ENCODE measurements at regions not wholly inside any gene's neighbourhood (a gene's known extent, or its start where the extent isn't known, plus 50 kb on each side); places are given as distances from the start of the nearest gene placed in this dataset.

- no TSS peak for BruUV-seq (replicated peaks)
- H3K27ac ChIP-seq (ENCODE audit: low read length), result no peak overlapping the region
- TF ChIP-seq TCF7L2 (IDR thresholded peaks at IDR 0.05; ENCODE audit: low read depth, low read length) (no peak), CTCF (IDR thresholded peaks at IDR 0.05) (no peak)
- TF ChIP-seq, protein P1, sequence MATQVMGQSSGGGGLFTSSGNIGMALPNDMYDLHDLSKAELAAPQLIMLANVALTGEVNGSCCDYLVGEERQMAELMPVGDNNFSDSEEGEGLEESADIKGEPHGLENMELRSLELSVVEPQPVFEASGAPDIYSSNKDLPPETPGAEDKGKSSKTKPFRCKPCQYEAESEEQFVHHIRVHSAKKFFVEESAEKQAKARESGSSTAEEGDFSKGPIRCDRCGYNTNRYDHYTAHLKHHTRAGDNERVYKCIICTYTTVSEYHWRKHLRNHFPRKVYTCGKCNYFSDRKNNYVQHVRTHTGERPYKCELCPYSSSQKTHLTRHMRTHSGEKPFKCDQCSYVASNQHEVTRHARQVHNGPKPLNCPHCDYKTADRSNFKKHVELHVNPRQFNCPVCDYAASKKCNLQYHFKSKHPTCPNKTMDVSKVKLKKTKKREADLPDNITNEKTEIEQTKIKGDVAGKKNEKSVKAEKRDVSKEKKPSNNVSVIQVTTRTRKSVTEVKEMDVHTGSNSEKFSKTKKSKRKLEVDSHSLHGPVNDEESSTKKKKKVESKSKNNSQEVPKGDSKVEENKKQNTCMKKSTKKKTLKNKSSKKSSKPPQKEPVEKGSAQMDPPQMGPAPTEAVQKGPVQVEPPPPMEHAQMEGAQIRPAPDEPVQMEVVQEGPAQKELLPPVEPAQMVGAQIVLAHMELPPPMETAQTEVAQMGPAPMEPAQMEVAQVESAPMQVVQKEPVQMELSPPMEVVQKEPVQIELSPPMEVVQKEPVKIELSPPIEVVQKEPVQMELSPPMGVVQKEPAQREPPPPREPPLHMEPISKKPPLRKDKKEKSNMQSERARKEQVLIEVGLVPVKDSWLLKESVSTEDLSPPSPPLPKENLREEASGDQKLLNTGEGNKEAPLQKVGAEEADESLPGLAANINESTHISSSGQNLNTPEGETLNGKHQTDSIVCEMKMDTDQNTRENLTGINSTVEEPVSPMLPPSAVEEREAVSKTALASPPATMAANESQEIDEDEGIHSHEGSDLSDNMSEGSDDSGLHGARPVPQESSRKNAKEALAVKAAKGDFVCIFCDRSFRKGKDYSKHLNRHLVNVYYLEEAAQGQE (IDR thresholded peaks at IDR 0.05; ENCODE audit: insufficient read depth in 1 of 2, low read depth in 2 of 2, low read length in 1 of 2), result no peak
- no peak overlapping the region for H3K4me3 ChIP-seq (ENCODE audit: low read depth in 2 of 2, low read length in 2 of 2)
- H3K27me3 ChIP-seq (ENCODE audit: control insufficient read depth, insufficient read depth, low read length), result no peaks in the 10 kb centered on the region
- H3K9me3 ChIP-seq (ENCODE audit: control insufficient read depth, insufficient read depth, low read depth, low read length), result no peaks in the 10 kb centered on the region
- intact Hi-C loops (cut with micrococcal nuclease; ENCODE audit: unreplicated experiment) (no loop called here), in situ Hi-C loops (cut with HindIII; ENCODE audit: low pct_unique_long_range_greater_than_20kb, low sequenced_read_pairs) (no loop called here)
- no peak for ATAC-seq
- no peak for DNase-seq (ENCODE audit: low read depth, low spot score)
- CTCF ChIA-PET, result no interaction called here
- H3K4me1 ChIP-seq (ENCODE audit: control insufficient read depth, insufficient read depth, low read length), result no peaks in the 10 kb centered on the region; the same call in 1 of the 2 replicates
- POLR2A ChIA-PET, result no interaction called here
- no peaks in the 10 kb centered on the region for H3K36me3 ChIP-seq (ENCODE audit: control insufficient read depth, insufficient read depth, low read length)
Measured at GRCh38 chr1:232384171-232384883, 245.6 kb downstream of the SIPA1L2 start.

- Histone ChIP-seq H3K36me3 (ENCODE audit: control insufficient read depth, insufficient read depth, low read length) (no peaks in the 10 kb centered on the region), H3K9me3 (ENCODE audit: control insufficient read depth, insufficient read depth, low read depth, low read length) (no peaks in the 10 kb centered on the region), H3K27me3 (ENCODE audit: control insufficient read depth, insufficient read depth, low read length) (no peaks in the 10 kb centered on the region), H3K4me1 (ENCODE audit: control insufficient read depth, insufficient read depth, low read length) (no peaks in the 10 kb centered on the region; the same call in 1 of the 2 replicates), H3K4me3 (ENCODE audit: low read depth in 2 of 2, low read length in 2 of 2) (no peak overlapping the region), H3K27ac (ENCODE audit: low read length) (no peak overlapping the region)
- in situ Hi-C loops (cut with HindIII; ENCODE audit: low pct_unique_long_range_greater_than_20kb, low sequenced_read_pairs) (no loop called here), intact Hi-C loops (cut with micrococcal nuclease; ENCODE audit: unreplicated experiment) (no loop called here)
- DNase-seq (ENCODE audit: low read depth, low spot score) (no peak), ATAC-seq (no peak)
- CTCF ChIA-PET, result no interaction called here
- TF ChIP-seq TCF7L2 (IDR thresholded peaks at IDR 0.05; ENCODE audit: low read depth, low read length) (no peak), CTCF (IDR thresholded peaks at IDR 0.05) (no peak), POLR2AphosphoS5 (IDR thresholded peaks at IDR 0.05; ENCODE audit: low read depth, low read length) (no peak)
- TF ChIP-seq, protein P1 (IDR thresholded peaks at IDR 0.05; ENCODE audit: insufficient read depth in 1 of 2, low read depth in 2 of 2, low read length in 1 of 2), result no peak
- POLR2A ChIA-PET, result no interaction called here
- BruUV-seq (replicated peaks), result no TSS peak
Measured at GRCh38 chr1:232383455-232384123, 246.3 kb downstream of the SIPA1L2 start.
